Vagina (tissue), 2 donors: ENCODE measurements at regions not wholly inside any gene's neighbourhood (a gene's known extent, or its start where the extent isn't known, plus 50 kb on each side); places are given as distances from the start of the nearest gene placed in this dataset.

ENCODE experiments used
- DNase-seq, 2 donors: peaks; one replicate each; pipeline ENCODE4 v3.0.0-alpha.2; 2017; ENCODE audit errors: extremely low spot score in 2 of 2
- H3K27ac ChIP-seq: fragments of 200-600 bp; sonication (generic); one replicate; pipeline ENCODE4 v1.5.1; 2019
- H3K27me3 ChIP-seq: fragments of 200-600 bp; sonication (generic); one replicate; pipeline ENCODE4 v1.5.1; 2019
- H3K36me3 ChIP-seq, 2 donors: fragments of 200-600 bp; sonication (generic); one replicate each; pipeline ENCODE4 v1.5.1; 2017 to 2019
- H3K4me1 ChIP-seq: fragments of 200-600 bp; sonication (generic); one replicate; pipeline ENCODE4 v1.5.1; 2019
- H3K4me3 ChIP-seq, 2 donors: fragments of 200-600 bp; sonication (generic); 1 replicate in 1 of 2; 2 replicates in 1 of 2; pipeline ENCODE4 v1.5.1; 2016 to 2019
- H3K9me3 ChIP-seq: fragments of 200-600 bp; sonication (generic); one replicate; pipeline ENCODE4 v1.5.1; 2019
- CTCF ChIP-seq, 3 experiments: fragments of 450-650 bp in 2 of 3; fragments of 200-600 bp in 1 of 3; sonication (generic) in 1 of 3; IDR thresholded peaks; one replicate each; pipeline ENCODE4 v1.5.1; 2017 to 2019; ENCODE audit warnings: antibody characterized with exemption in 3 of 3, mild to moderate bottlenecking in 2 of 3, moderate library complexity in 2 of 3
- POLR2A ChIP-seq, 2 donors: fragments of 450-650 bp; IDR thresholded peaks; one replicate each; pipeline ENCODE4 v1.6.1; 2017; ENCODE audit warnings: antibody characterized with exemption in 2 of 2, mild to moderate bottlenecking in 2 of 2, moderate library complexity in 2 of 2
- POLR2AphosphoS5 ChIP-seq, 2 donors: sonication (generic); formaldehyde crosslinking; IDR thresholded peaks; one replicate each; pipeline ENCODE4 v1.9.0; 2017; ENCODE audit warnings: antibody characterized with exemption in 2 of 2, mild to moderate bottlenecking in 2 of 2, low read depth in 1 of 2; ENCODE audit not compliant: insufficient read depth in 1 of 2
- intact Hi-C: fragments of 100-400 bp; cut with DNase I; formaldehyde crosslinking; loops from one replicate; pipeline ENCODE4 v1.15.1; 2023

- intact Hi-C loops: no loop called here
- Histone ChIP-seq H3K36me3 (no peaks in the 10 kb centered on the region), H3K27ac (no peak overlapping the region), H3K27me3 (no peaks in the 10 kb centered on the region), H3K9me3 (no peaks in the 10 kb centered on the region), H3K4me1 (no peaks in the 10 kb centered on the region), H3K4me3 (no peak overlapping the region)
- DNase-seq: no peak
- no peak for TF ChIP-seq CTCF (IDR thresholded peaks at IDR 0.05)
- TF ChIP-seq POLR2AphosphoS5 (IDR thresholded peaks at IDR 0.05; ENCODE audit: insufficient read depth in 1 of 2, low read depth in 1 of 2): no peak
- TF ChIP-seq POLR2A (IDR thresholded peaks at IDR 0.05): no peak
These were observed 67.0 kb upstream of the ZRANB2 start for GRCh38 chr1:71147637-71148360.

- Histone ChIP-seq H3K27me3 (no peaks in the 10 kb centered on the region), H3K27ac (no peak overlapping the region), H3K9me3 (peaks cover 15% of the 10 kb centered on the region), H3K4me3 (no peak overlapping the region), H3K36me3 (no peaks in the 10 kb centered on the region), H3K4me1 (no peaks in the 10 kb centered on the region)
- intact Hi-C loops: no loop called here
- DNase-seq: no peak
- TF ChIP-seq CTCF (IDR thresholded peaks at IDR 0.05) (no peak), POLR2AphosphoS5 (IDR thresholded peaks at IDR 0.05; ENCODE audit: insufficient read depth in 1 of 2, low read depth in 1 of 2) (no peak), POLR2A (IDR thresholded peaks at IDR 0.05) (no peak)
These were observed 54.7 kb upstream of the ZRANB2 start for GRCh38 chr1:71135571-71135970.
